Right atrium auricular region (tissue), 2 donors: ENCODE measurements at regions not wholly inside any gene's neighbourhood (a gene's known extent, or its start where the extent isn't known, plus 50 kb on each side); places are given as distances from the start of the nearest gene placed in this dataset.
"Not testable (repeated sequence)": the region's sequence is repeated elsewhere in the genome, so short reads cannot be mapped to it uniquely, and the experiment has no call there.

ENCODE experiments used
- DNase-seq: peaks from one replicate; pipeline ENCODE4 v3.0.0-alpha.2; 2019; ENCODE audit warnings: low spot score
- H3K27ac ChIP-seq, 2 donors: fragments of 200-600 bp; sonication (generic); 1 replicate in 1 of 2; 2 replicates in 1 of 2; pipeline ENCODE4 v1.5.1; 2016 to 2019
- H3K27me3 ChIP-seq, 2 donors: fragments of 200-600 bp; sonication (generic); one replicate each; pipeline versions ENCODE4 v1.5.1 to v1.6.0; 2017 to 2019
- H3K36me3 ChIP-seq: fragments of 200-600 bp; sonication (generic); one replicate; pipeline ENCODE4 v1.5.1; 2016
- H3K4me1 ChIP-seq, 2 donors: fragments of 200-600 bp; sonication (generic); one replicate each; pipeline versions ENCODE4 v1.5.1 to v1.6.0; 2017 to 2019
- H3K4me3 ChIP-seq, 2 donors: fragments of 200-600 bp; sonication (generic); 1 replicate in 1 of 2; 2 replicates in 1 of 2; pipeline ENCODE4 v1.5.1; 2017 to 2019; ENCODE audit warnings: mild to moderate bottlenecking in 1 of 2, moderate library complexity in 1 of 2
- H3K9me3 ChIP-seq, 2 donors: fragments of 200-600 bp; sonication (generic); one replicate each; pipeline ENCODE4 v1.5.1; 2019
- TF ChIP-seq, protein P1 (sequence below), 2 donors: fragments of 200-600 bp; sonication (generic); IDR thresholded peaks; one replicate each; pipeline ENCODE4 v1.5.1; 2019; ENCODE audit warnings: antibody characterized with exemption in 2 of 2

DNA sequence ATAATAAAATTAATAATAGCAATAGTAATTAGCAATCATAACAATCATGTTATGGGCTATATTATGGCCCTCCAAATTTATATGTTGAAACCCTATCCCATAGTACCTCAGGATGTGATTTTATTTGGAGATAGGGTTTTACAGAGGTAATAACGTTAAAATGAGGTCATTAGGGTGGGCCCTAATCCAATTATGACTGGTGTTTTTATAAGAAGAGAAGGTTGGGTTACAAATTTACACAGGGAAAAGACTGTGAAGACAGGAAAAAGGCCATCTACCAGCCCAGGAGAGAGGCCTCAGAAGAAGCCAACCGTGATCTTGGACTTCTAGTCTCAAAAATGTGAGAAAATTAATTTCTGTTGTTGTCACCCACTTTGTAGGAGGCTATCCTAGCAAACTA lies 353.1 kb downstream of the CHL1 start:
- TF ChIP-seq, protein P1, sequence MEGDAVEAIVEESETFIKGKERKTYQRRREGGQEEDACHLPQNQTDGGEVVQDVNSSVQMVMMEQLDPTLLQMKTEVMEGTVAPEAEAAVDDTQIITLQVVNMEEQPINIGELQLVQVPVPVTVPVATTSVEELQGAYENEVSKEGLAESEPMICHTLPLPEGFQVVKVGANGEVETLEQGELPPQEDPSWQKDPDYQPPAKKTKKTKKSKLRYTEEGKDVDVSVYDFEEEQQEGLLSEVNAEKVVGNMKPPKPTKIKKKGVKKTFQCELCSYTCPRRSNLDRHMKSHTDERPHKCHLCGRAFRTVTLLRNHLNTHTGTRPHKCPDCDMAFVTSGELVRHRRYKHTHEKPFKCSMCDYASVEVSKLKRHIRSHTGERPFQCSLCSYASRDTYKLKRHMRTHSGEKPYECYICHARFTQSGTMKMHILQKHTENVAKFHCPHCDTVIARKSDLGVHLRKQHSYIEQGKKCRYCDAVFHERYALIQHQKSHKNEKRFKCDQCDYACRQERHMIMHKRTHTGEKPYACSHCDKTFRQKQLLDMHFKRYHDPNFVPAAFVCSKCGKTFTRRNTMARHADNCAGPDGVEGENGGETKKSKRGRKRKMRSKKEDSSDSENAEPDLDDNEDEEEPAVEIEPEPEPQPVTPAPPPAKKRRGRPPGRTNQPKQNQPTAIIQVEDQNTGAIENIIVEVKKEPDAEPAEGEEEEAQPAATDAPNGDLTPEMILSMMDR (IDR thresholded peaks at IDR 0.05) = no peak
- no peaks in the 10 kb centered on the region for H3K27me3 ChIP-seq
- H3K27ac ChIP-seq = no peak overlapping the region
- no peak for DNase-seq
- H3K9me3 ChIP-seq = no peaks in the 10 kb centered on the region
- no peaks in the 10 kb centered on the region for H3K4me1 ChIP-seq
- no peak overlapping the region for H3K4me3 ChIP-seq
- H3K36me3 ChIP-seq = no peaks in the 10 kb centered on the region

DNA sequence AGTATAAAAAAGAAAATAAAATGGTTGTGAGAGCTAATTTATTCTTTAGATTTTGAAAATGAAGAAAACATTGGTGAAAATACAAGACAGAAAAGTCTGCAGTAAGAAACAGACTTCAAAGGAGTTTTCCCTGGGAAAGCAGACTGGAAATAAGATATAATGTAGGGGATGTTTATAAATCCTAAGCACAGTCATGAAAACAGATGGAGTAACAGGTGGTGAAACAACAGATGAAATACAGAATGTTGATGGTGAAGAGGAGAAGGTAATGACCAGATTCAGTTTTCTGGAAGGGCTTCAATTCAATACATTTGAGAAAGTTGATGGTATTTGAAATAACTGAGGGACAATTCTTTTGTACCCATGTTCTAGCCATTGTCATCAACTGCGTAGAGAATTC lies 353.9 kb downstream of the CHL1 start:
- Histone ChIP-seq H3K27me3 (no peaks in the 10 kb centered on the region), H3K27ac (no peak overlapping the region), H3K4me1 (no peaks in the 10 kb centered on the region), H3K9me3 (no peaks in the 10 kb centered on the region), H3K36me3 (no peaks in the 10 kb centered on the region), H3K4me3 (no peak overlapping the region)
- TF ChIP-seq, protein P1 (IDR thresholded peaks at IDR 0.05) = no peak
- no peak for DNase-seq

DNA sequence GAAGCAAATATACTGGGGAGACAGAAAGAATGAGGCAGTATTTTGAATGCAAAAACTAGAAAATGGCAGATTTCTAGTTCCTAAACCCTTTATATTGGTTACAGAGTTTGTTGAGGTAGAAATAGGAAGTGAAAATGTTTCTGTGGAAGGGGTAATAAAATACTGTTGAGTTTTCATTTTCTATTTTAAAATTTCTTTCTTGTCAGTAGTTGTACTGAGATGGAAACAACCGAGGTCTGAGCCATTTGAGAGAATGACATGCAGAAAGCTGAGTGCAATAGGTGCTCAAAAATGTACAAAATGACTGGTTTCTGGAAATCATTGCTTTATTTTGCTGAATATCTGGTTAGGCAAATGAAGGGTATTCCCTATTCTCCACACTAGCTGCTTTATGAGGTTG lies 361.4 kb downstream of the CHL1 start:
- no peak for DNase-seq
- Histone ChIP-seq H3K36me3 (no peaks in the 10 kb centered on the region), H3K4me1 (no peaks in the 10 kb centered on the region), H3K4me3 (no peak overlapping the region), H3K27me3 (no peaks in the 10 kb centered on the region), H3K9me3 (no peaks in the 10 kb centered on the region), H3K27ac (no peak overlapping the region)
- TF ChIP-seq, protein P1 (IDR thresholded peaks at IDR 0.05) = no peak

DNA sequence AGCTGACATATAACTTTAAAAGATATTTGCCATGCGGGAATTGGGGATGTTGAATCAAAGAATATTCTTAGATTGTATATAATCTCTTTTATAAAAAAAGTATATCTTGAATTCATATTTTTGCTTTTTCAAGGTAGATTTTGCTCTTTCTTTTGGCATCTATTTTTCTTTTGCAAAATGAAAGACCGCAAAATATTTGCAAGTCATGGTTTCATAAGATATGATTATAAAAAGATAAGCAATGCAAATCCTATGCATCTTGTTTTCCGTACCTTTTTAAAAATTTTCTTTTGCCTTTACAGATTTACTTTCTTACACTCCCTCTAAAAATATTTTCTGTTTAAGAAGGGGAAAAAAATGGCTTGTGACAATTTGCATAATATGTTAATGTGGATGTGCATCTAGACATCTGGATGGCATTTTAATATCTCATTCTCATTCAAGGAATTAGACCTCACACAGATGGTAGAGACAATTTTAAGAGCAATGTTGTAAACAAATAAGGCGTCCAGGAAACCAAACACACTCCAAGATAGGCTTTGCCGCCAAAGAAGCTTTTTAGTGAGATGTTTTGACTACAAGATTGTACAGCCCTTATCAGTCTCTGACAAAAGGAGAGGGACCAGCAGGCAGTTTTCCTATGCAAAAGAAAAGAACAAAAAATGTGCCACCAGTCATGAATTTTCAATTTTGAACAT lies 371.1 kb downstream of the CHL1 start:
- Histone ChIP-seq H3K27me3 (no peaks in the 10 kb centered on the region), H3K36me3 (no peaks in the 10 kb centered on the region), H3K9me3 (no peaks in the 10 kb centered on the region), H3K27ac (no peak overlapping the region), H3K4me3 (no peak overlapping the region), H3K4me1 (no peaks in the 10 kb centered on the region)
- TF ChIP-seq, protein P1 (IDR thresholded peaks at IDR 0.05) = no peak
- DNase-seq = no peak

DNA sequence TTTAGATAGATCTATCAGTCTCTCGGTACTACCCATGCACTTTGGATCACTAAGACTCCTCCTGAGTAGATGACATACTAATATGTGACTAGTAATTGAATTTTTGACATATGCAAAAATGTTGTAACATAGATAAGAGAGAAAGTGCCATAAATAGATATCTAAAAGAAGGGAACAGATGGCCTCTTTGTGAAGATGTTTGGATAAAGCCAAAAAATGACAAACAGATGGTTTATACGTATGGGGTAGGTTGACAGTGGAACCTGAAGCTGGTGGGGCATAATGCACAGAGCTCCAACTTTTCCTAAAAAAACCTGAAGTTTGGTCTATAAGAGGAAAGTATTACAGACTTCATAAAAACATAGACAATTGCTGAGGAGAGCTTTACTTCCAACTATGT lies 383.0 kb downstream of the CHL1 start:
- H3K4me1 ChIP-seq, DNase-seq, H3K36me3 ChIP-seq, H3K27ac ChIP-seq, H3K27me3 ChIP-seq, H3K4me3 ChIP-seq, H3K9me3 ChIP-seq: not testable (repeated sequence)

DNA sequence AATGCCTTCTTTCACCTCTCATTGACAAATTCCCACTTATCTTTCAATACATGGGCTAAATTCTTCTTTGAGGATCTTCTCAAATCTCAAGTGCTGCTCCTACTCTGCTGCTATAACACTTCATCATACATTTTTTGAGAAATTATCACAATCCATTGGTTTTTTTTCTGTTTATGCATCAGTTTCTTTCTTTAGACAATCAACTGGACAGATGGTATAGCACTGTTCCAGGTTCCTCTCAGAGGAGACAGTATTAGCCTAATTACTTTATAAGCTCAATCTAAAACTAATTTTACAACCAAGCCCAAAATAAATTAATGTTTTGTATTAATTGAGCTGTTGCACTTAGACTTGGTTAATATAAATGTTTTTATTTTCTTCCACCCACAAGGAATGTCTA lies 392.5 kb downstream of the CHL1 start:
- not testable (repeated sequence) for H3K4me1 ChIP-seq, H3K27me3 ChIP-seq, H3K4me3 ChIP-seq, H3K9me3 ChIP-seq, H3K27ac ChIP-seq, H3K36me3 ChIP-seq, DNase-seq

DNA sequence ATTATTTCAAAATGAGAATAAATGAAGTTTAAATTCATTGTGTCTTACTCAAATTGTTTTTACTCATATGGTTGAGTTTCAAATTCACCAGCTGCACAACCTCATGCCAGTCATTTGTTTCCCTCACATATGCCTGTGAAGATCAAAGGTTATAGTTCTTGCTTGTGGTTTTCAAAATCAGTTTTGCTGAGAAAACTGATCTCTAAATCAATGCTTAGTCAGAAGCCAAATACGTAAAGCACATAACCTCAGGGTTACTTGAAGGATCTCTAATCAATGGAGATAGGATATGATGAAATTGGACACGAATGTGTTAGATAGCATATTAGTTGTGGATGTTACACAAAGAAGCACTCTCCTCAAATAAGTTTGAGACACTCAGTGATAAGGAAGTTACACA lies 400.7 kb downstream of the CHL1 start:
- not testable (repeated sequence) for H3K36me3 ChIP-seq, H3K27ac ChIP-seq, H3K9me3 ChIP-seq, DNase-seq, H3K27me3 ChIP-seq, H3K4me1 ChIP-seq, H3K4me3 ChIP-seq

DNA sequence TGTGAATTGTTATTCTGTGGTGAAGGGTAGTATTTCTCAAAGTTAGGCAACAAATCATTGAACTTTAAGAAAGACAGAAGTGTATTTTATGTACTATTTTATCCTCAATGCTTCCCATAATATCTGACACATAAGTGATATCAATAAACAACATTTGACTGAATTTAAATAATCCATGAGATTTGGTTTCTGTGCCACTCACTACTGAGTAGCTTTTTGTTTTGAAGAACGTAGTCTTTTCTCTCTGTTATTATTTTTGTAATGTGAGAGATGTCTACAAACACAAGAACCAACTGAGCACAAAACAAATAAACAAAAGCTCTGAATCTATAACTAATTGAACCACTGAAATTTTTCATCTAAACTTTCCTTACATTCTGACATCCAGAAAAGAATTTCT lies 401.2 kb downstream of the CHL1 start:
- not testable (repeated sequence) for DNase-seq, H3K36me3 ChIP-seq

DNA sequence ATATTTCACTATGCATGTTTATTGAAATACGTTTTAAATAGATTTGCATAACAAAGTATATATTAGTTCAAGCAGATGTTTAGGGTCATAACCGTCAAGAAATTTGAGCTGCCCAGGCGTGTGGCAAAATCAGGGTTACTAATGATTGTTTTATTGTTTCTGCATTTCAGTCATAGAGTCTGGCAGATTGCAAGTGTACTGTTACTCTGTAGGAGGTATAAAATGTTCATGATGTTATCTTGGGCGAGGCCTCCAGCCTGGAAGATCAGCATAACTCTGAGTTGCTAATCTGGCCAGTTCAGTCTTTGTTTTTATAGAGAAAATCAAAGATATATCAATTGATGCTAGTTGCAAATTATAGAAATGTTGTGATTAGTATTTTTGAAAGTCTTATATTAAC lies 410.9 kb downstream of the CHL1 start:
- not testable (repeated sequence) for DNase-seq

More for the DNA sequence above, 401.2 kb downstream of the CHL1 start:
- H3K4me3 ChIP-seq, H3K4me1 ChIP-seq, H3K27me3 ChIP-seq, H3K9me3 ChIP-seq, H3K27ac ChIP-seq: not testable (repeated sequence)

More for the DNA sequence above, 410.9 kb downstream of the CHL1 start:
- not testable (repeated sequence) for H3K4me3 ChIP-seq, H3K9me3 ChIP-seq, H3K27ac ChIP-seq, H3K27me3 ChIP-seq, H3K36me3 ChIP-seq, H3K4me1 ChIP-seq
